HG02678 (cell line): ENCODE measurements at regions not wholly inside any gene's neighbourhood (a gene's known extent, or its start where the extent isn't known, plus 50 kb on each side); places are given as distances from the start of the nearest gene placed in this dataset.
"Not testable (repeated sequence)": the region's sequence is repeated elsewhere in the genome, so short reads cannot be mapped to it uniquely, and the experiment has no call there.

Experiments used
- ATAC-seq: cut with Tn5 transposase; IDR thresholded peaks from one replicate; pipeline ENCODE4 v1.9.1; 2021; ENCODE audit warnings: mild to moderate bottlenecking, moderate library complexity; ENCODE audit not compliant: unreplicated experiment

DNA sequence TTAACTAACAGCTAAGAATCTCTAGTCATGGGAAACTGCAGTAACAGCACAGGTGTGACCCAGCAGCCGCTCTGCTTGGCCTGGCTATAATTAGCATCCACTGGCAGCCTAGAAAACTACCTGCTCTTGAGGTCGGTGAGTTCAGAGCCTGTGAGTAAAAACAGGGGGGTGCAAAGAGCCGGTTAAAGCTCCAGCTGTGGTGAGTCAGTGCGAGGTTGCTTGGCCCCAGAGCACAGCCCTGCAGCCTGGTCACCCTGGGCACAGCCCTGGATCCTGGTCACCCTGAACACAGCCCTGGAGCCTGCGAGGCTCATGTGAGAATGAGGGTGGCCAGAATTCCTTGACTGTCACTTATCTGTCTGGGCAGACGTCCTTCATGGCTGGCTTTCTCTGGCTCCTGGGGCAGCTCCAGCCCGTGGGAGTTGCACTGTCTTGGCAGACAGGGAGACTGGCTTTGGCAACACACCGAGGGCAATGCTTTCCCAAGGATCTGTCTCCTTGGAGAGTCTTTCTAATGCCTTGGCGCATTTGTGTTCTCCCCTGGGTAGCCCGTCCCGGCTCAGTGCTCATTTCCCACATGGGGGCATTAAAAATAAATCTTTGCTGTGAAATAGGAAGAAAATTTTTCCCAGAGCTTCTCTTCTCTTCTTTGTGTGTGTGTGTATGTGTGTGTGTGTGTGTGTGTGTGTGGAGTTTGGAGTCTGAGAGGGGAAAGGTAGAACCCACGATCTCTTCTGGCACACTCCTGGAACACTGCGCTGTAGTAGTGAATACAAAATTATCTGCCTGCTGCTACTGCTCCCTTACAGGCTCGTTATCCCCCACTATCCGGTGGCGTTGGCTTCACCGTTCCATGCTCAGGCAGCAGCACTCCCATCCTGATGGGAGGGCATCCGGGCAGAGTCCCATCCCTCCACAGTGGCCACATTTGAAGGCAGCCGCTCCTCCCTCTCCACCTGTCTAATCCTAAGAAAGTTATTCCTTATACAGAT lies 250.2 kb upstream of the MEX3C start:
- no peak for ATAC-seq

DNA sequence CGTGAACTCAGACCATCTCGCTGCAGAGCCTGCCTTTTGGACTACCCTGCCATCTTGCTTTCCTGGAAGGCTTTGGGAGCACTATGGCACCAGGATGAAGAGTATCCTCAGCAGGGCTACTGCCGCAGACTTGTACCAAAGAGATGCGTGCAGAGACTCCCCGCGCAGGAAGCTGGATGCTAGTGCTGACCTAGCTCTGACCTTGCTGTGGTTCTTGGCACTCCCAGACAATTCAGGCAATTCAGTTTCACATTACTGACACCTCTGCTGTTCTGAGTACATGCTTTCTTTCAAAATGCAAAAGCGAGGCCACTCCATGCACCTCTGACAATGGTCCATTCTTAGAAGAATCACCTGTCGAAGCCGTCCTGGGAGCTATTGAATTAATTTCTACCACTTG lies 251.5 kb upstream of the MEX3C start:
- ATAC-seq, result no peak

DNA sequence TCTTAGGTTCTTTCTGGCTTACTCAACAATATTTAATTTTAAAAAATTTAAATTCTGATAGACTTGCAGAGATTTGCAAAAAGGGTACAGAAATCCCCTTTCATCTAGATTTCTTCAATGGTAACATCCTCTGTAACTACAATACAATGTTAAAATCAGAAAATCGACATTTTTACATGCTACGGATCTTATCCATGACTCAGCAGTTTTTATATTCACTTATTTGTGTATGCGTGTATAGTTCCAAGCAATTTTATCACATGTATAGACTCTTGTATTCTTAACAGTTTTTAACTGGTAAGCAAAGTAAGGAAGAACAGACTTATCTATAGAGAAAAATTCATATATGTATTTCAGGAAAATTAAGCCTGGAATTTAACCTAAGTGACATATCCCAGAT lies 256.1 kb upstream of the MEX3C start:
- ATAC-seq, result no peak

DNA sequence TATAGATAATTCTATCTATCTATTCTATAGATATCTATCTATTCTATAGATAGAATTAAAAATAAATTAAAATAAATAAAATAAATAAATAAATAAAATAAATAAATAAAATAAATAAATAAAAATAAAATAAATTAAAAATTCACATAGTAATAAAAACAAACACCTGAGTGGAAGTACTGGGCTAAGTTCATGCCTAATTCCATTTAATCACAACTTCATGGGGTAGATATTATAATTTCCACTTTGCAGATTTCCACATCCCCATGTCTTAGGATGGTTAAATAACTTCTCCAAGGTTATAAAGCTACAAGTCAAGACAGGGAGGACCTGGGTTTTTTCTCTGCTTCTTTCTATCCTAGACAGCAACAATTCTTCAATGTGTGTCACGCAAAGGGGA lies 261.4 kb upstream of the MEX3C start:
- ATAC-seq, result no peak

DNA sequence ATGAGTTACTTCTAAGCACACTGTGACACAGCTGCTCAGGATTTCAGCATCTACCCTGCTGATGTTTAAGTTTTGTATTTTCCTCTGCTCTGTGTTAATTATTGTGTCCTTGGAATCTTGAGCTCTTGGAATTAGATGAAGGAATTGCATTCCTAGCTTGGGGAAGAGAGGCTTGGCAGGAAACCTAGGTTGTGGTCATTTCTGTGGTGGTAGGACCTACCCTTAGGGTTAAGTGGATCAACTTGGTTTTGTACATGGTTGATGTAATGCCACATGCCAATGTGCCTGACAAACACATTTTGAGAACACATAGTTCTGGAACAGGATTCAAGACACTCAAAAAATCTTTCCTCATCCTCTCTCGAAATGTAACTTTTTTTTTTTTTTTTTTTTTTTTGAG lies 264.5 kb upstream of the MEX3C start:
- no peak for ATAC-seq

DNA sequence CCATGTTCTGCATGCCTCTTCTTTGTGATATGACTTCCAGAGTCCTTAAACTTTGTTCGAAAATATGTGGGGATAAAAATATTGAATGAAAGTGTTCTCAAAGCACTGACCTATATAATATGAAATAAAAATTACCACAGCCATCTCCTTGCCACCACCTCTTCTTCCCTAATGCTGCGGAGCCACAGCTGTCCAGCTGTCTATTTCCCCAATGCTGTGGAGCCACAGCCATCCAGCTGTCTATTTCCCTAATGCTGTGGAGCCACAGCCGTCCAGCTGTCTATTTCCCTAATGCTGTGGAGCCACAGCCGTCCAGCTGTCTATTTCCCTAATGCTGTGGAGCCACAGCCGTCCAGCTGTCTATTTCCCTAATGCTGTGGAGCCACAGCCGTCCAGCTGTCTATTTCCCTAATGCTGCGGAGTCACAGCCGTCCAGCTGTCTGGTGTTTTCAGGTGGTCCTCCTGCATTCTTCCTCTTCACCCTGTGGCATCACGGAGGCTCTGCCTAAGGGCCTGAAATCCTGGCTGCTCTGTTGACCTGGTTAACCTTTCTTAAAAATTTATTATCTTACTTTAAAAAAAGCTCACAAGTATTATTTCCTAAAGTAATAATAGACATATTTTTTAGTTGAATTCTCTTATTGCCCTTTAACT lies 266.1 kb upstream of the MEX3C start:
- ATAC-seq, result no peak

DNA sequence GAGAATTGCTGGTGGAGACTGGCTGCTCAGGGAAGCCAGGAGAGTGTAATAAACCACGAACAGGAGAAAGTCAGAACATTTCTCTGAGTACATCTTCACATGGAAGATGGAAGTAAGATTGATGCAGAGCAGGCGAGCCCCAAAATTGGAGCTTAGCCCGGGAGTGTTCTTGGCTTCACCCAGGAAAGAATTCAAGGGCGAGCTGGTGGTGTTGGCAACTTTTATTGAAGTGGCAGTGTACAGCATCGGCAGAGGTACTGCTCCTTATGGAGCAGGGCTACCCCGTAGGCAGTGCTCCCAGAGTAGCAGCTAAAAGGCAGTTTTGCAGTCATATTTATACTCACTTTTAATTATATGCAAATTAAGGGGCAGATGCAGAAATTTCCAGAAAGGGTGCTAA lies 281.4 kb upstream of the MEX3C start:
- no peak for ATAC-seq

DNA sequence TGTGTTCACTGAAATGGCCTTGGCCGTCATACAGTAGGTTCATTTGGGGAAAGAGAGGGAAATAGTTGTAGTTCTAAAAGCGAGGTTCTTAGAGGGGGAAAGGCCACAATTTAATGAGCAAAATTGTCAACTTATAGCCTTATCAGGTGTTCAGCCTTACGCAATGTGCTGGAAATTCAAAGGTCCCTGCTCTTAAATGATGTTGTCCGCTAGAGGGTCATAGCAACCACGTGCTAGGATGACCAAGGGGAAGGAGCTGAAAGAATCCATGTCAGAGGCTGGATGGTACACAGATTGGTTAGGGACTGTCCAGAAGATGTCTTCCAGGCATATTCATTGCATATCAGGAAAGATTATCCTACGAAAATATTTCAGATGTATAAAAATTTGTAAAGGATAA lies 282.3 kb upstream of the MEX3C start:
- no peak for ATAC-seq

DNA sequence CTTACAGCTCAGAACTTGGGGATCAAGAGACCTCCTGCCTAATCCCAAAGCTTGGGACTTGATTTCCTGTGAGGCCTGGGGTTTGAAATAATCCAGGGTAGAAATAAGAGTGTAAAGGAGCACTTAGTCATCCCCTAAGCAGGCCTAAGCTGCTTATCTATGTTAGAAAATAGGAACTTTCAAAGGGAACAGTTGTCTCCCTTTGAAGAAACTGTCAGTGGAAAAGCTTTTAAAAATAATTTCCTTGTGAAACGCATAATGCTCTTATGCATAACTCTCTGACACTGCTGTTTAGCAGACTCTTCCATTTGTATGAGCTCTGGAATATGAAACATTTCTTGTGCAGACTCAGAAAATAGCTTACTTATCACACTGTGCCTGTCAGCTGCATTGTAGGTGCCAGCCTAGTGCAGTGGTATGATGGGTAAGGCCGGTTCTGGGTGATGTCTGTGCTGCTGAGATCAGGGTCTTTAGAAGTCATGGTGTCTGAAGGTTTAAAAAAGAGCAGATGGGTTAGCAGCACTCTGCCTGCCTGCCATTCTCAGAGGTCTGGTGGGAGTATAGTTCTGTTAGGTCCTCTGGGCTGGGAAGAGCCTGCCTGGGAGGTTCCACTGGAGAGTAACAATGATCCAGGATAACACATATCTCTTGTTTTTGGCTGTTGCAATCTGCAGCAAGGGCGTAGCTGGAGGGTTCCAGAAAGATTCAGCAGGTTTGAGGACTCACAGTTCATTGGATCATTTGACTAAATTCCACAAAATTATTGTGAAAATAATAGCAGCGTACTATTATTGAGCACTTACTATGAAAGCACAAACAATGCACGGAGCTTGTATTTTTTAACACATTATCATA lies 283.2 kb upstream of the MEX3C start:
- no peak for ATAC-seq

DNA sequence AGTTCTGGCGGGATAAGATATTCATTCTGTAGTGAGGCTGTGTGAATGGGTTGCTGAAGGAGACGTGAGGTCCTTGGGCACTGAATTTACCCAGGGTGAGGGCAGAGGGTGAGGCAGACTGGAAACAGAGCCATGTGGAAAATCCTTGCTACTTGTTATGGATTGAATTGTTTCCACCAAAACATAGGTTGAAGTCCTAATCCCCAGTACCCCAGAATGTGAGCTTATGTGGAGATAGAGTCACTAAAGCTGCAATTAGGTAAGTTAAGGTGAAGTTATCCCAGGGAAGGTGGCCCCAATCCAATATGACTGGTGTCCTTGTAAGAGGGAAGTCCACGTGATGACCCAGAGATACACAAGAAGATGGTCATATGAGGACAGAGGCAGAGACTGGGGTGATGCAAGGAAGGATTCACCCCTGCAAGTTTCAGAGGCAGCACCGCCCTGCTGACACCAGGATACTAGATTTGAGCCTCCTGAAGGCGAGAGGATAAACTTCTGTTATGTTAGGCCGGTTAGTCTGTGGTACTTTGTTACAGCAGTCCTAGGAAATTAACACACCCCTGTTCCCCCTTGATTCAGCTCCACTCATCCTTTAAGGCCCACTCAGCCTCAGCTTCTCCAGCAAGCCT lies 289.4 kb upstream of the MEX3C start:
- ATAC-seq, result no peak

DNA sequence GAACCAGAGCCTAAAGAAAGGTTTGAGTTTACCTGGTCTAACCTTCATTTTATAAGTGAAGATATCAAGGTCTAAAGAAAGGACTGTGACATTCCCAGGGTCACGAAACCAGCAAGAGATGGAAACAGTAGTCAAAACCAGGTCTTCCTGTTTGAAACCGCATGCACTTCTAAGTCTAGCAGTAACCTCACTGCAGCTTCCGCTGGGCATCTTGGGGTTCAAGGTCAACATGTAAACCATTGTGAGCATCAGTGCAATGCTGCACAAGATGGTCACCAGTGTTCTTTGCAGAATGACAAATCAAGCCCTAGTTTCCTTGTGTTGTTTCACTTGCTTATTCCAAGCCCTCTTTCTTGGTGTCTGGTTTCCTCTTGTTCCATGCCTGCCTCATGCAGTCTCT lies 292.9 kb upstream of the MEX3C start:
- ATAC-seq, result no peak

DNA sequence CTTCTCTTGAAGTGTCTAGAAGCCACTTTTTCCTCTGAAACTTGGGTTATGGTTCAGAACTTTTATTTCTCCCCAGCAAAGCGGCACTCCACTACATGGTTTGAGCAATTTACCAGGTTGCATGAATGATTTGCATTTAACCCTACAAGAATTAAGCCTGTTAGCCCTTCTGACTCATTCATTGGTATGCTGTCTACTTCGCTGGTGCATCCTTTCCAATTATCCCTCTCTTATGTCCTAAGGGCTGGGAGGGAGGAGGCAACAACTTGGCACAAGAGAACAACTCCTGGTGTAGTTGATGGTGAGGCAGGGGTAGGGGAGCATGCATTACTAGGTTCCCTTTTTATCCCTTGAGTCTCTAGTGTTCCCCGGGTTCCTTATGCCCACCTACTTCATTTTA lies 293.4 kb upstream of the MEX3C start:
- ATAC-seq, result no peak

DNA sequence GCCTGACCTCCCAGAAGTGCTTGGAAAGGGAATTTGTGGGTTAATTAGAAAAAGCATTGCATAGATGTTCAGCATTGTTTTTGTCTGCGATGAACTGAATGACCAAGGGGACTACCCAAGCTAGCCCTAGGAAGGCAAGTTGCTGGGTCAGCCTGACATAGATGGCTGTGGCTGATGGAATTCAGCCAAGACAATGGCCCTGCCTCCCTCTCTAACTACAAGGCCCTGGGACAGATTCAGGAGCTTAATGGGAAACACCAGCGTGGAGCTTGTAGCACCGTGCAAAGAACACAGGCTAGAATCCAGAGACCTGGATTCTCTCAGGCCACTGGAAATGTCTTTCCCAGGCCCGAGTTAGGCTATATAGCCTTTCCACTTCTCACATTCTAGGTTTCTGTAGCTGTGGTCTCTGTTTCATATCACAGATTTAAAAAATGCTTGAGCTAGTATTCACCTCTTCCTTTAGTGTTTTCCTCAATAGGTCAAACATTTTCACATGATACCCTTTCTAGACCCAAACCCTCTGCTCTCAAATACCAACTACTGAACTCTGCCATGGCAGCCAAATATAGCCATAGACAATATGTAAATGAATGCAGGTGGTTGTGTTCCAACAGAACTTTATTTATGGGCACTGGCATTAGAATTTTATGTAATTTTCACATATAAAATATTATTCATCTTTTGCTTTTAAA lies 294.3 kb upstream of the MEX3C start:
- no peak for ATAC-seq

DNA sequence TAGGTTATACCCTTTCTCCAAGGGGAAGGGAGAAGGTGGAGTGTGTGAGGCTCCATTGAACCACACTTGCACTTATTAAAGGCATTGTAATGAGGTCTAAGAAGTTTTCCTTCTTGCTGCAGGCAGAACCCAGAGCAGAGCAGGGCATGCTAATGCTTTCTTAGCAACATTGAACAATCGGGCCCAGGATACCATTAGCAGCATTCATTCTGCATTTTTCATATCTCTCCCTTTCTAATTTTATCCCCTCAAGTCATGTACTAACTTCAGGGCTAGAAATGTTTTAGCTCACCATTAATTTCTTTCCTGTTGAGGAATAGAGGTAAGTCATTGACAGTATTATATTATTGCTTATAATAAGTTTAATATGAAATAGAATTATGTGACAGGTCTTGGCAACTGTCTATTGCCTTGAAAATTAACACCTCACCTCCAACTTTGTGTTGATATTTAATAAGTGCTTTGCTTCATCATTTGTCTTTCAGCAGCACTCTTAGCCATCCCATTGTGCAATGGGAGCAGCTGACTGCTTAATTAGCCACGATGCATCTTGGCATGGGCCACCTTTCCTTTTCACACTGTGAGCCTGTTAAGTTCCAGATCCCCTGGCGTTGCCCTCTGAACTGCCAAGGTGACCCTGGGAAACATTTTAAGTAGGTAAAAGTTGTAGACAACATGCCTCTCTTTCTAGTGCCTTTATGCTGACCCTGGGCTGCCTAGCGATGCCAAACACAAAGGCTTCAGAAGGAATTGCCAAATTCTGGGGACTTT lies 300.8 kb upstream of the MEX3C start:
- no peak for ATAC-seq

DNA sequence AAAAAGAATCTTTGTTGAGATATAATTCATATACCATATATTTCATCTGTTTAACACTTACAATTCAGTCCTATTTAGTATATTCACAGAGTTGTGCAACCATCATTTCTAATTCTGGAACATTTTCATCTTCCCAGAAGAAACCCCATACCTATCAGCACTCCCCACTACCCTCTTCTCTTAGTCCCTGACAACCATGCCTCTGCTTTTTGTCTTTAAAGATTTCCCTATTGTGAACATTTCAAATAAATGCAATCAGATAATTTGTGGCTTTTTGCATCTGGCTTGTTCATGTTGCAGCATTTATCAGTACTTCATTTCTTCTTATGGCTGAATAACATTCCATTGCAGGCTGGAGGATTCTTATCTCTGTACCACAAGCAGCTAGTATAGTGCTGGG lies 305.9 kb upstream of the MEX3C start:
- no peak for ATAC-seq

DNA sequence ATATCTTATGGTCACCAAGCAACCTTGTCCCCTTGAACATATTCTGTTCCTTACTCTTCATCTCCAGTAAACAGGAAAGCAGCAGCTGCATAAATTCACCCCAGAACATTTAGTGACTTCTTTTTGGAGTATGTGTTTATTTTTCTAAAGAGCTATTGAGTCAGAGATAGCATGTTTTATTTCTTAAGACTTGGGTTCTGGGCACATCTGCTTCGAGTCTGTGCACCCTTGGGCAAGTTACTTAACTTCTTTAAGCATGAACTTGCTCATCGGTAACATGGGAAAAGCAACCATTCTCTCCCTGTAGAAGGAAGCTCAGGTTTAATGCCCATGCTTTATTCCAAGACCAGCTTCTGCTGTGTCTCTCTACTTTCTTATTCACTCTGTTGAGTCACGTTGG lies 309.3 kb upstream of the MEX3C start:
- no peak for ATAC-seq

DNA sequence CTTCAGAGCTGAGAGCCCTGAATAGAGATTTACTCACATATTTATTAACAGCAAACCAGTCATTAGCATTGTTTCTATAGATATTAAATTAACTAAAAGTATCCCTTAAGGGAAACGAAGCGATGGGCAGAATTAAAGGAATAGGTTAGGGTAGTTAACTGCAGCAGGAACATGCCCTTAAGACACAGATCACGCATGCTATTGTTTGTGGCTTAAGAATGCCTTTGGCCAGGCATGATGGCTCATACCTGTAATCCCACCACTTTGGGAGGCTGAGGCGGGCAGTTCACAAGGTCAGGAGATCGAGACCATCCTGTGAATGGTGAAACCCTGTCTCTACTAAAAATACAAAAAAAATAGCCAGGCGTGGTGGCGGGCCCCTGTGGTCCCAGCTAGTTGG lies 310.9 kb upstream of the MEX3C start:
- ATAC-seq, result not testable (repeated sequence)

DNA sequence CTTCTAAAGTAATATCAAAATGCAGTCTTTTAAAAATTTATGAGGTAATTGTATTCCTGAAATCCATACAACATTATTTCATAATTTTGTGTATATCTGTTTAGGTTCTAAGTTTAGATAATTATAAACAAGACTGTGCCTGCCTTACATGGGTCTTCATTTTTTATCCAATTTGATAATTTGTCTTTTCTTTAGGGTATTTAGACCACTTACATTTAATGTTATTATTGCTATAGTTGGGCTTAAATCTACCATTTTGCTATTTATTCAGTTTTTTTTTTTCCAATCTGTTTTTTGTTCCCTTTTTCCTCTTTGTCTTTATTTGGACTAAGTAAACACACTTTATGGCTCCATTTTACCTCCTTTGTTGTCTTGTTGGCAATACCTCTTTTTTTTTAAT lies 312.5 kb upstream of the MEX3C start:
- ATAC-seq, result no peak

DNA sequence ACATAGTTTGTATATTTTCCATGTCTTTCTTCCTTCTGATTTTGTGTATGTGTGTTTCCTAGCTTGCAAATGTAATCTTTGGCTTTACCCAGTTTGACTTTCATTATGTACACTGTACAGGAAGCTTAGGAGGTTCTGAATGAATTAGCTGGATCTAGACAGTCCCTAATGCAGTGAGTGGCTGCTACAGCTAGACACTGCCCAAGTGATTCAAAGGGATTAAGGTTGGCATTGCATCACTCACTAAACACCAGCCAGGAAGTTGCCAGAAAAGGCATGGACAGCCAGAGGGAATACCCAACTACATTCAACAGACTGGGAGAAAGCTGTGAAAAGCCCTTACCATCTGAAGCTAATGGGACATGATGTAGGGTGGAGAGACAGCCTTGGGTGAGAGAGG lies 316.0 kb upstream of the MEX3C start:
- no peak for ATAC-seq

DNA sequence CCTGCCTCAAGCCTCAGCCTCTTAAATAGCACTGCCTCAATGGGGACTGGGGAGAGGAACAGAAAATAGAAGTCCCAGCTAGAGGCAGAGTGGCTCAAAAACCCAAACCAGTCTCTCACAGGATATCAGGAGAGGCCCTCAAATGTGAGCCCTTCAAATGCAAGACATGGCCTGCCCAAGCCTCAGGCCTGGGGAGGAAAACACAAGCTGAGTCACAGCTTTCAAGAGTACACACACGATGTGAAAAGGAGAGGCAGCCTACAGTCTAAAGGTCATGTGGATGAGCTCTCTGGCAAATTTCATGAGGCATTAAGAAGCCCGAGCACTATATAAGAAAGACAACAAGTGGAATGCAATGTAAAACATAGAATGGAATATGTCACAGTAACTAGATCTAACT lies 316.6 kb upstream of the MEX3C start:
- ATAC-seq, result no peak
